ENCODE measurements at regions not wholly inside any gene's neighbourhood (a gene's known extent, or its start where the extent isn't known, plus 50 kb on each side); places are given as distances from the start of the nearest gene placed in this dataset.

DNA sequence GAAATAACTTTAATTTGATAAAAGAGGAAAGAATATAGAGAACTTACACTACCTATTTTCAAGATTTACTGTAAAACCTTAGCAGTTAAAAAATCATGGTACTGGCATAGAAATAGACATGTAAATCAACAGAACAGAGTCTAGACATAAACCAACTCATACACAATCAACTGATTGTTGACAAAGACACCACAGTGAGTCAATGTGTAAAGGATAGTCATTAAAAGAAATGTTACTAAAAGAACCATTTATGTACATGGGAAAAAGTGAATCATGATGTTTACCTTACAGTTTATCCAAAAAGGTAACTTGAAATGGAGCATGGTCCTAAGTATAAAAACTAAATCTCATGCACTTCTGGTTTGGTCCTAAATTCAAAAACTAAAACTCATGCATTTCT, 847.4 kb downstream of the IGSF11 start:
- H3K4me3 ChIP-seq (ENCODE audit: control insufficient read depth, low read depth, low read length): no peak overlapping the region
- TF ChIP-seq CTCF (conservative IDR thresholded peaks at IDR 0.05; ENCODE audit: control insufficient read depth, insufficient read depth, low read depth, low read length): no peak
- no peak for DNase-seq (ENCODE audit: low read depth)

GRCh38 chr3:118196183-118196582, 838.5 kb downstream of the IGSF11 start:
- no peak for DNase-seq (ENCODE audit: low read depth)
- no peak for TF ChIP-seq CTCF (conservative IDR thresholded peaks at IDR 0.05; ENCODE audit: control insufficient read depth, insufficient read depth, low read depth, low read length)
- no peak overlapping the region for H3K4me3 ChIP-seq (ENCODE audit: control insufficient read depth, low read depth, low read length)

- no peak overlapping the region for H3K4me3 ChIP-seq (ENCODE audit: control insufficient read depth, low read depth, low read length)
- TF ChIP-seq CTCF (conservative IDR thresholded peaks at IDR 0.05; ENCODE audit: control insufficient read depth, insufficient read depth, low read depth, low read length): no peak
- no peak for DNase-seq (ENCODE audit: low read depth)
These were observed 835.6 kb downstream of the IGSF11 start for GRCh38 chr3:118199044-118199443.

DNA sequence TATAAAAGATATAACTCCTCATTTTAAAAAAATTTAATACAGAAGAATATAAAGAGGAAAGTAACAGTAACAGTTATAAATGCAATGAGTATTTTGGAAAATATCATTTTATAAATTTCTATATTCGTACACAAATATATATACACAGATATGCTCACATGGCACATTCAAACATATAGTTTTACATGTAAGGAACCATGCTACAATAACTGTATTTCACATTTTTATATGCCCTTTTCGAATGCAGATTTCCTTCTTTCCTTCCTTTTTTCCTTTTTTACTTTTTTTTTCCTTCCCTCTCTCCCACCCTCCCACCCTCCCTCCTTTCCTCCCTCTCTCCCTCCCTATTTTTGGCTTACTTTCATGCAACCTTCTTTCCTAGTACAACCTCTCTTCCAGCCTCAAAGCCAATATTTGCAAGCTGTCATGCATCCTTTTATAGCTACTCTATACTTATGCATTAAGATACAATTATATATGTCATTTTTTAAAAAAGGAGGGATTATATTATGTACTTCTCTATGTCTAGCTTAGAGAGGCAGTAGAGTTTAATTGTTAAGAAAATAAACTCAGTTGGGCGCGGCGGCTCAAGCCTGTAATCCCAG, 830.5 kb downstream of the IGSF11 start:
- no peak overlapping the region for H3K4me3 ChIP-seq (ENCODE audit: control insufficient read depth, low read depth, low read length)
- no peak for TF ChIP-seq CTCF (conservative IDR thresholded peaks at IDR 0.05; ENCODE audit: control insufficient read depth, insufficient read depth, low read depth, low read length)
- DNase-seq (ENCODE audit: low read depth): no peak

DNA sequence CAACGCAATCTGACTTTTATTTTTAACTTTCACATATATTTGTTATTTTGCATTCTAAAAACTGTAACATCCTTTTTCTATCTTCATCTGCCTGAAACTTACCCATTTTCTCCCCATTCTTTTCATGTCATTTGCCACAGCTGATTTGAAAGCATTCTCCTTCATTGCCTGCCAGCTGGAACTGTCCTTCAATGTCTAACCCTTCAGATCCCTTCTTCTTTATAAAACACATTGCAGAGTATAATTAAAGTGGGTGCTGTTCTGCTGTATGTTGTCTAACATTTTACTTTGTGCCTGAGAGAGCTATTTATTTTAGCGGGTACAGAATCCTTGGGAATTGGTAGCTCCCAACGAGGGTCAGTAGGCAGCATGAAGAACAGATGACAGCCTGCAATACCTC, 827.4 kb downstream of the IGSF11 start:
- H3K4me3 ChIP-seq (ENCODE audit: control insufficient read depth, low read depth, low read length): no peak overlapping the region
- DNase-seq (ENCODE audit: low read depth): no peak
- TF ChIP-seq CTCF (conservative IDR thresholded peaks at IDR 0.05; ENCODE audit: control insufficient read depth, insufficient read depth, low read depth, low read length): no peak

DNA sequence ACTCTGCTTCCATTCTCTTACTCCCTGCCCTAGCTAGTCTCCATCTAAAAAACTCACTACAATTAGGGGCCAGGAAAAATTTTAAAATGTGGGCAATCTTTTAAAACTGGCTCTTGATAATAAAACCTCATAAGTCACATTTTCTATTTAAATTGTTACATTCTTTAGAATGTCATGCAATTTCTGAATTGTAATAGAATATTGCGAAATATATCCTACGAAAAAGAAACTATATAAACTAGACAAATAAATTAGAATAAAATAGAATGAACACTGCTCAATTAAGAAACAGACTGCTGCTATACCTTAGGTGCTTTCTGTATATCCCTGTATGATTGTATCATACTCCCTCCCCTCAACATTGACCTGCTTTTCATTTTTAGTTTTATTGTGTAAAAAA, 826.0 kb downstream of the IGSF11 start:
- H3K4me3 ChIP-seq (ENCODE audit: control insufficient read depth, low read depth, low read length): no peak overlapping the region
- no peak for DNase-seq (ENCODE audit: low read depth)
- TF ChIP-seq CTCF (conservative IDR thresholded peaks at IDR 0.05; ENCODE audit: control insufficient read depth, insufficient read depth, low read depth, low read length): no peak

- no peak overlapping the region for H3K4me3 ChIP-seq (ENCODE audit: control insufficient read depth, low read depth, low read length)
- TF ChIP-seq CTCF (conservative IDR thresholded peaks at IDR 0.05; ENCODE audit: control insufficient read depth, insufficient read depth, low read depth, low read length): no peak
- no peak for DNase-seq (ENCODE audit: low read depth)
These were observed 820.8 kb downstream of the IGSF11 start for GRCh38 chr3:118213892-118214291.

Data from fibroblast of mammary gland (primary cell).